Transverse colon (tissue), 4 donors: ENCODE measurements at regions not wholly inside any gene's neighbourhood (a gene's known extent, or its start where the extent isn't known, plus 50 kb on each side); places are given as distances from the start of the nearest gene placed in this dataset.

ENCODE experiments used
- EP300 ChIP-seq: sonication (generic); formaldehyde crosslinking; IDR thresholded peaks from one replicate; pipeline ENCODE4 v1.6.1; 2017; ENCODE audit warnings: antibody characterized with exemption, low read depth
- POLR2A ChIP-seq: fragments of 450-650 bp; IDR thresholded peaks from one replicate; pipeline ENCODE4 v1.6.1; 2016; ENCODE audit warnings: antibody characterized with exemption, mild to moderate bottlenecking, moderate library complexity
- POLR2AphosphoS5 ChIP-seq, 3 donors: sonication (generic); formaldehyde crosslinking; IDR thresholded peaks; one replicate each; pipeline ENCODE4 v1.6.1; 2016; ENCODE audit warnings: antibody characterized with exemption in 3 of 3
- TF ChIP-seq, protein P1 (sequence below), 5 experiments: fragments of 200-600 bp in 3 of 5; fragments of 450-650 bp in 2 of 5; sonication (generic) in 3 of 5; IDR thresholded peaks; 1 replicate in 2 of 5; 2 replicates in 3 of 5; pipeline ENCODE4 v1.5.1; 2016 to 2017; ENCODE audit warnings: antibody characterized with exemption in 5 of 5, inconsistent platforms in 3 of 5, mild to moderate bottlenecking in 2 of 5, moderate library complexity in 1 of 5

DNA sequence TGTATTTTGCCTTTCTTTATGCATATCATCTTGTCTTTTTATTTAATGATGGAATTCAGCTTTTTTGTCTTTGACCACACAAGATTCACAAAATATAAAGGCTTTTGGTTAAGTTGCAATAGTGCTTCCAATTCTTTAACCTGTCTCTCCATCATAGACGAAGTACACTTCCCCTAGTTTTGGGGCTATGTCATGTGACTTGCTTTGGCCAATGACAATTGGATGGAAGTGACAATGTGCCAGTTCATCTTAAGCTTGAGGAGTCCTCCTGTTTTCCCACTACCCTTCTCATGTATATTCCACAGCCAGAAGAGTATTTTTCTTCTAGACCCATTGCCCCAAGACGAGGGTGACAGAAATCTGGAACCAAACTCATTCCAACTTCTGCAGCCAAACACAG, 419.6 kb upstream of the BRINP3 start:
- TF ChIP-seq, protein P1, sequence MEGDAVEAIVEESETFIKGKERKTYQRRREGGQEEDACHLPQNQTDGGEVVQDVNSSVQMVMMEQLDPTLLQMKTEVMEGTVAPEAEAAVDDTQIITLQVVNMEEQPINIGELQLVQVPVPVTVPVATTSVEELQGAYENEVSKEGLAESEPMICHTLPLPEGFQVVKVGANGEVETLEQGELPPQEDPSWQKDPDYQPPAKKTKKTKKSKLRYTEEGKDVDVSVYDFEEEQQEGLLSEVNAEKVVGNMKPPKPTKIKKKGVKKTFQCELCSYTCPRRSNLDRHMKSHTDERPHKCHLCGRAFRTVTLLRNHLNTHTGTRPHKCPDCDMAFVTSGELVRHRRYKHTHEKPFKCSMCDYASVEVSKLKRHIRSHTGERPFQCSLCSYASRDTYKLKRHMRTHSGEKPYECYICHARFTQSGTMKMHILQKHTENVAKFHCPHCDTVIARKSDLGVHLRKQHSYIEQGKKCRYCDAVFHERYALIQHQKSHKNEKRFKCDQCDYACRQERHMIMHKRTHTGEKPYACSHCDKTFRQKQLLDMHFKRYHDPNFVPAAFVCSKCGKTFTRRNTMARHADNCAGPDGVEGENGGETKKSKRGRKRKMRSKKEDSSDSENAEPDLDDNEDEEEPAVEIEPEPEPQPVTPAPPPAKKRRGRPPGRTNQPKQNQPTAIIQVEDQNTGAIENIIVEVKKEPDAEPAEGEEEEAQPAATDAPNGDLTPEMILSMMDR (IDR thresholded peaks at IDR 0.05) = no peak
- no peak for TF ChIP-seq POLR2A
- TF ChIP-seq POLR2AphosphoS5 (IDR thresholded peaks at IDR 0.05) = no peak
- no peak for TF ChIP-seq EP300
